ENCODE measurements at regions not wholly inside any gene's neighbourhood (a gene's known extent, or its start where the extent isn't known, plus 50 kb on each side); places are given as distances from the start of the nearest gene placed in this dataset.

GRCh38 chr21:24097181-24097580, 1510.1 kb downstream of the MRPL39 start:
- no peaks in the 10 kb centered on the region for H3K4me1 ChIP-seq (ENCODE audit: control insufficient read depth, insufficient read depth, low read length)
- POLR2A ChIA-PET (ENCODE audit: unreplicated experiment): no interaction called here
- CTCF ChIA-PET: no interaction called here
- H4K20me1 ChIP-seq (ENCODE audit: insufficient read depth, low read length): no peaks in the 10 kb centered on the region
- no peaks in the 10 kb centered on the region for H3K27me3 ChIP-seq (ENCODE audit: control insufficient read depth, insufficient read depth, low read length)
- no peak overlapping the region for H2BK20ac ChIP-seq (ENCODE audit: low read depth, low read length)
- no peaks in the 10 kb centered on the region for H3K79me1 ChIP-seq (ENCODE audit: low read depth in 1 of 2, low read length in 2 of 2)
- H3K18ac ChIP-seq (ENCODE audit: low read depth, low read length): no peak overlapping the region
- no peak overlapping the region for H2AK9ac ChIP-seq (replicated peaks; ENCODE audit: low read depth, low read length, poor library complexity)
- H4K8ac ChIP-seq (ENCODE audit: low read depth in 2 of 2, low read length in 2 of 2): no peak overlapping the region
- H3K4ac ChIP-seq (ENCODE audit: low read depth, low read length): no peak overlapping the region
- no CpG with 5 or more reads among the region's 1 CpG for WGBS, 2 experiments (ENCODE audit: extremely low coverage in 2 of 2, insufficient read length in 1 of 2)
- H4K5ac ChIP-seq (ENCODE audit: low read depth, low read length): no peak overlapping the region
- H2BK5ac ChIP-seq (ENCODE audit: low read depth, low read length, poor library complexity, severe bottlenecking): no peak overlapping the region
- no peaks in the 10 kb centered on the region for H3K9me1 ChIP-seq (ENCODE audit: insufficient read depth, low read length)
- in situ Hi-C loops (cut with MboI; ENCODE audit: low sequenced_read_pairs): no loop called here
- BruUV-seq (replicated peaks): no TSS peak
- DNase-seq (no peak), ATAC-seq (ENCODE audit: low read depth) (peak; percentile 37)
- no peaks in the 10 kb centered on the region for H3K9me3 ChIP-seq (ENCODE audit: control insufficient read depth, insufficient read depth, low read length)
- H3K27ac ChIP-seq (ENCODE audit: insufficient read depth, low read length): no peak overlapping the region
- no peak overlapping the region for H3K56ac ChIP-seq (ENCODE audit: extremely low read depth, insufficient read depth, low read length)
- no peak overlapping the region for H2BK15ac ChIP-seq (ENCODE audit: low read depth, low read length)
- H3K9ac ChIP-seq (ENCODE audit: low read depth, low read length): no peak overlapping the region
- H3K4me3 ChIP-seq (ENCODE audit: insufficient read depth, low read depth, low read length): no peak overlapping the region
- no peak overlapping the region for H3K14ac ChIP-seq (replicated peaks; ENCODE audit: low read depth, low read length)
- no peak overlapping the region for H3K4me2 ChIP-seq (ENCODE audit: low read depth, low read length)
- H2AFZ ChIP-seq (replicated peaks; ENCODE audit: low read length, poor library complexity): no peak overlapping the region
- TF ChIP-seq ELK1 (IDR thresholded peaks at IDR 0.05; ENCODE audit: borderline replicate concordance, low read depth, low read length) (no peak), CHD1 (IDR thresholded peaks at IDR 0.05; ENCODE audit: low read depth, low read length) (no peak), CTCF (conservative IDR thresholded peaks at IDR 0.05; ENCODE audit: low read depth, low read length) (no peak), MAZ (IDR thresholded peaks at IDR 0.05; ENCODE audit: borderline replicate concordance, low read depth, low read length) (no peak), SMC3 (IDR thresholded peaks at IDR 0.05; ENCODE audit: low read depth, low read length) (no peak), RFX5 (IDR thresholded peaks at IDR 0.05; ENCODE audit: low read depth, low read length) (no peak), RAD21 (IDR thresholded peaks at IDR 0.05; ENCODE audit: low read length) (no peak), POLR2A (IDR thresholded peaks at IDR 0.05; ENCODE audit: low read depth, low read length) (no peak), BHLHE40 (IDR thresholded peaks at IDR 0.05; ENCODE audit: low read depth, low read length) (no peak), MAFK (IDR thresholded peaks at IDR 0.05; ENCODE audit: low read depth, low read length) (no peak), RCOR1 (IDR thresholded peaks at IDR 0.05; ENCODE audit: insufficient replicate concordance, low read length) (no peak), FOS (IDR thresholded peaks at IDR 0.05; ENCODE audit: low read depth, low read length) (no peak), USF2 (IDR thresholded peaks at IDR 0.05; ENCODE audit: low read depth, low read length) (no peak)
- intact Hi-C loops (cut with micrococcal nuclease): no loop called here
- H2BK120ac ChIP-seq (ENCODE audit: low read depth, low read length): no peak overlapping the region
- H4K91ac ChIP-seq (ENCODE audit: insufficient read depth, low read depth, low read length): no peak overlapping the region
- H3K36me3 ChIP-seq (ENCODE audit: control insufficient read depth, insufficient read depth, low read length): no peaks in the 10 kb centered on the region
- dilution Hi-C loops (cut with HindIII; ENCODE audit: low sequenced_read_pairs, unreplicated experiment): no loop called here
- no peak overlapping the region for H2AK5ac ChIP-seq (ENCODE audit: low read depth, low read length)
- H3K23ac ChIP-seq (ENCODE audit: low read depth, low read length): no peak overlapping the region

All from IMR-90 (cell line).